HL-60 (cell line): ENCODE measurements at regions not wholly inside any gene's neighbourhood (a gene's known extent, or its start where the extent isn't known, plus 50 kb on each side); places are given as distances from the start of the nearest gene placed in this dataset.

Source experiments
- DNase-seq, 2 experiments: peaks; one replicate each; pipeline ENCODE4 v3.0.0-alpha.2; 2010 to 2020; ENCODE audit warnings: low read depth in 1 of 2, low spot score in 1 of 2
- H3K27ac ChIP-seq: fragments of 250-450 bp; sonication (Bioruptor Pico); replicated peaks from 2 replicates; pipeline ENCODE4 v1.5.1; 2020; ENCODE audit warnings: mild to moderate bottlenecking, moderate library complexity
- H3K27me3 ChIP-seq: fragments of 250-450 bp; sonication (Bioruptor Pico); 2 replicates; pipeline ENCODE4 v1.5.1; 2021; ENCODE audit warnings: mild to moderate bottlenecking, moderate library complexity; ENCODE audit not compliant: insufficient read depth, poor library complexity, severe bottlenecking
- H3K4me3 ChIP-seq: replicated peaks from 2 replicates; pipeline ENCODE4 v1.5.1; 2011; ENCODE audit warnings: mild to moderate bottlenecking, control low read depth, low read length; ENCODE audit not compliant: insufficient read depth
- GABPA ChIP-seq: IDR thresholded peaks from 2 replicates; pipeline ENCODE4 v1.6.1; 2012; ENCODE audit warnings: low read depth
- POLR2AphosphoS5 ChIP-seq: IDR thresholded peaks from 2 replicates; pipeline ENCODE4 v1.6.1; 2012; ENCODE audit warnings: low read depth
- REST ChIP-seq: IDR thresholded peaks from 2 replicates; pipeline ENCODE4 v1.6.1; 2012; ENCODE audit warnings: low read depth; ENCODE audit not compliant: insufficient replicate concordance
- SPI1 ChIP-seq: IDR thresholded peaks from 2 replicates; pipeline ENCODE4 v1.6.1; 2012; ENCODE audit warnings: low read depth, mild to moderate bottlenecking, borderline replicate concordance
- TF ChIP-seq, protein P1 (sequence below): IDR thresholded peaks from one replicate; pipeline ENCODE4 v1.5.1; 2011; ENCODE audit warnings: low read length, control low read depth, inconsistent platforms; ENCODE audit not compliant: insufficient read depth

GRCh38 chr2:12597610-12598009 is 119.1 kb upstream of the TRIB2 start:
- Histone ChIP-seq H3K4me3 (no peak overlapping the region), H3K27me3 (no peaks in the 10 kb centered on the region), H3K27ac (no peak overlapping the region)
- no peak for DNase-seq
- TF ChIP-seq GABPA = no peak
- TF ChIP-seq POLR2AphosphoS5 = no peak
- TF ChIP-seq SPI1 = no peak
- no peak for TF ChIP-seq REST
- TF ChIP-seq, protein P1, sequence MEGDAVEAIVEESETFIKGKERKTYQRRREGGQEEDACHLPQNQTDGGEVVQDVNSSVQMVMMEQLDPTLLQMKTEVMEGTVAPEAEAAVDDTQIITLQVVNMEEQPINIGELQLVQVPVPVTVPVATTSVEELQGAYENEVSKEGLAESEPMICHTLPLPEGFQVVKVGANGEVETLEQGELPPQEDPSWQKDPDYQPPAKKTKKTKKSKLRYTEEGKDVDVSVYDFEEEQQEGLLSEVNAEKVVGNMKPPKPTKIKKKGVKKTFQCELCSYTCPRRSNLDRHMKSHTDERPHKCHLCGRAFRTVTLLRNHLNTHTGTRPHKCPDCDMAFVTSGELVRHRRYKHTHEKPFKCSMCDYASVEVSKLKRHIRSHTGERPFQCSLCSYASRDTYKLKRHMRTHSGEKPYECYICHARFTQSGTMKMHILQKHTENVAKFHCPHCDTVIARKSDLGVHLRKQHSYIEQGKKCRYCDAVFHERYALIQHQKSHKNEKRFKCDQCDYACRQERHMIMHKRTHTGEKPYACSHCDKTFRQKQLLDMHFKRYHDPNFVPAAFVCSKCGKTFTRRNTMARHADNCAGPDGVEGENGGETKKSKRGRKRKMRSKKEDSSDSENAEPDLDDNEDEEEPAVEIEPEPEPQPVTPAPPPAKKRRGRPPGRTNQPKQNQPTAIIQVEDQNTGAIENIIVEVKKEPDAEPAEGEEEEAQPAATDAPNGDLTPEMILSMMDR = no peak

- TF ChIP-seq REST = no peak
- TF ChIP-seq, protein P1 = no peak
- TF ChIP-seq POLR2AphosphoS5 = no peak
- no peak for TF ChIP-seq GABPA
- no peak for TF ChIP-seq SPI1
- DNase-seq = no peak
- Histone ChIP-seq H3K4me3 (no peak overlapping the region), H3K27me3 (no peaks in the 10 kb centered on the region), H3K27ac (no peak overlapping the region)
These were observed 114.1 kb upstream of the TRIB2 start for GRCh38 chr2:12602661-12603060.

- Histone ChIP-seq H3K27me3 (no peaks in the 10 kb centered on the region), H3K27ac (no peak overlapping the region), H3K4me3 (no peak overlapping the region)
- TF ChIP-seq SPI1 (no peak), REST (no peak)
- DNase-seq = no peak
These were observed 112.9 kb upstream of the TRIB2 start for GRCh38 chr2:12603781-12604295.

GRCh38 chr2:12604341-12604740 is 112.4 kb upstream of the TRIB2 start:
- TF ChIP-seq GABPA = no peak
- TF ChIP-seq REST = no peak
- TF ChIP-seq SPI1 = no peak
- TF ChIP-seq, protein P1 = no peak
- TF ChIP-seq POLR2AphosphoS5 = no peak
- no peak for DNase-seq
- Histone ChIP-seq H3K4me3 (no peak overlapping the region), H3K27ac (no peak overlapping the region), H3K27me3 (no peaks in the 10 kb centered on the region)
